HG03521 (cell line): ENCODE measurements at regions not wholly inside any gene's neighbourhood (a gene's known extent, or its start where the extent isn't known, plus 50 kb on each side); places are given as distances from the start of the nearest gene placed in this dataset.

Experiments used
- ATAC-seq: cut with Tn5 transposase; IDR thresholded peaks from one replicate; pipeline ENCODE4 v1.9.1; 2021; ENCODE audit warnings: mild to moderate bottlenecking, moderate library complexity; ENCODE audit not compliant: unreplicated experiment

DNA sequence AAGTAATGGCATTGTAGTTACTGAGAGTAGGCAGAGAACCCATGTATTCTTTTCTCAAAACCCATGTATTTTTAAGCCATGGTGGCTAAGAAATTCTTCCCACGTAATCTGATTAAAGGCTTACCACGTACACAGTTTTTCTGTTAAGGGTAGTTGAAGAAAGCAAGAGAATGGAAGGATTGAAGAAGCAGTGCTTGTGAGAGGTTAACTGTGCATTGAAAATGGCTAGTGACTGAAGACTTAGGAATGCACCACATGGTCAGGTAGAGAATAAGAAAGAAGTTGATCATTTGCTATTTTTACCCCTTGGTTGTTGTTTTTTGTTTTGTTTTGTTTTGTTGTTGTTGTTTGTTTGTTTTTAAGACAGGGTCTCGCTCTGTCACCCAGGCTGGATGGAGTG lies 178.9 kb upstream of the SNX7 start:
- ATAC-seq = no peak

DNA sequence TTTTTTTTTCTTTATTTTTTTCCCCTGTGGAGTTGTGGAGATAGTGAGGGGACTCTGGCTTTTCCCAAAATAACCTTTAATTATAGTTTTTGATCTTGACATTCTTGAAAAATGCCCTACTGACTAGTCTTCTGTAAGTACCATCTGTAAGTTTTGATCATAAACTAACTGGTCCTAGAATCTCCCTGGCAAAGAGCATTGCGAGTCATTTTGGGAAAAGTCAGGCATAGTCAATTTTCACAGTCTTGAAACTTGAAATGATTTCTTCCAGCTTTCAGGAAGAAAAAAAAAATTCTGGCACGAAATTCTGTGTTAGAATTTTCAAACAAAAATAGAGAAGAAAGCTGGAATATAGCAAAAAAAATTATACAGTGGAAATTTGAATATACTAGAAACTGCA lies 181.2 kb upstream of the SNX7 start:
- no peak for ATAC-seq

- ATAC-seq = no peak
Observed at GRCh38 chr1:98478121-98478520, 183.4 kb upstream of the SNX7 start.

GRCh38 chr1:98472878-98473277 lies 188.6 kb upstream of the SNX7 start:
- ATAC-seq = no peak

DNA sequence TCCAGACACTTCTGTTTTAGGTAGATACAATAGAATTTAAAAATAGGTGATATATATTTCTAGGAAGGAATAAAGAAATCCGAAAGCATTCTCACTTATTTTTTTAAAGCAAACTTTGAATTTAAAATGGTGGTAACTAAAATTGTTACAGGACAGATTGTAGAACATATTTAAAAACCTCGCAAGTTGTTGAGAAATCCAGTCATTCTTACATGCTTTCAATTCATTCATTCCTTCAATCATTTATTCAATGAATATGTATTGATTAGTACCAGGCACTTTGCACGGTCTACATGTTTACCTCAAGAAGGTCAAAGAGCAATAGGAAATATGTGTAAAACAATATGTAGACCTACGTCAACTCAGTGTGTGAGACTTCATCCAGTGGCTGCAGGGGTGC lies 189.9 kb upstream of the SNX7 start:
- ATAC-seq = no peak

- no peak for ATAC-seq
Observed at GRCh38 chr1:98468111-98468717, 193.3 kb upstream of the SNX7 start.

DNA sequence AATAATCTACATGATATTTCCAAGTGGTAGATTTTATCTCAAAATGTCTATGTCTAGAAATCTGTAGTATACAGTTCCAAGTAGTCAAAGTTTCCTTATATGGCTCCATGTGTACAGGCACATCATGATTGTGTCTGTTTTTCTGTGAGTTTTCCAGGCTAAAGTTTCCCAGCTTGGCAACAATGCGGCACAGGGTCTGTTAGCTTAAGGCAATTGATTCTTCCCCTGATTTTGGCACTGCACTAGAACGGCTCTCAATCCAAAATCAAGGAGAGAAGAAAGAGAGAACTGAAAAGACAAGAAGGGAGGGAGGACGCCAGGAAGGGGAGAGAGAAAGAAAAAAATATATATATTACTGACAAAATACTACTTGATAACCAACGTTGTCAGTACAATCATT lies 193.9 kb upstream of the SNX7 start:
- ATAC-seq = no peak

GRCh38 chr1:98467122-98467521 lies 194.4 kb upstream of the SNX7 start:
- no peak for ATAC-seq

GRCh38 chr1:98461873-98462385 lies 199.6 kb upstream of the SNX7 start:
- no peak for ATAC-seq

DNA sequence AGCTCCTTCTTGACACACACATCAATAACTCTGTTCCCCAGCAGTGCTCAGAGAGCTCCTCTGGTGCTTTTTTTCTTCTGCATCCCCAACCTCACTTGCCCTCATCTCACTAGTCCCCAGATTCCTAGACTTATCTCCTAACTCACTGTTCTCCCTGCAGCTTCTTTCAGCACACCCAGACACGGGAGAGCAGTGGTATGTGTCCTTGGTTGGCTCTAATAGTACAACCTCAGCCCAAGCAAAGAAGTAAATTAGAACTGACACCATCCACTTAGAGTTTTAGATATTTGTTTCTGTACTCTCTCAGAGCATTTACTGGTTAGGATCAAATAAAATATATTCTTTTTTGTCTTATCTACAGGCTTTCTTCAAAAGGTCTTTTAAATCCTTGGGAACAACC lies 201.4 kb upstream of the SNX7 start:
- ATAC-seq = no peak

DNA sequence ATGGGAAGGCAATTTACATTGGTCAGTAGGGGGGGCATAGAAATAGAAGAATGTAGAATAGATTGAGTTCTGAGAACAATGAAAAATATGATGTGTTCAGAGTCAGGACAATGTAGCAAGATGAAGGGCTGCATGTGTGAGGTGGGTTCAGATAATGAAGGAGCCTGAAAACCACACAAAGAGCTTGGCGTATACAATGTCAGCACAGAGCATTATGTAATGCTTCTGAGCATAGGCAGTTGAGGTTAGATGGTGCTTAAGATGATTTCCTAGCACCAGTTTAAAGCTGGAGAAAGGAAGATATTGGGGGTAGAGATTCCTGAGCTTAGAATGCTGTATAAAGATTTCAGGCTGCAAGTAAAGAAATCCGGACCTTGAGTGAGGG lies 202.0 kb upstream of the SNX7 start:
- no peak for ATAC-seq

GRCh38 chr1:98458511-98459485 lies 202.7 kb upstream of the SNX7 start:
- ATAC-seq = no peak

DNA sequence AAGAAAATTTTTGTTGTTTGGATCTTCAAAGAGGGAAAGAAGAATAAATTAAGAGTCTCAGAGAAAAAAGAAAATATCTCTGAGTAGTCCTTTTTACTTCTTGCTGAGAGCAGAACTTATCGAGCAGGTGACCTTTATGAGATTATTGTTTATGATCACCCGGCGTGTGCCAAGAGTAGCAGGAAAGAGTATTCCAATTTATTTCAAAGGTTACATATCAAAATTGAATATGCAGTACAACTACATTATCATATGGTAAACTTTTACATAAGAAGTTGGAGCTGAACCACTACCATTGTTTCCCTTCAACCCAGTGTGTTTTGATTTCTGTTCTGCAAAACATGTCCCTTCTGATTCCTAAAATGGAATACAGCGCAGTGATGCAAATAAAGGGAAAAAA lies 204.3 kb upstream of the SNX7 start:
- no peak for ATAC-seq

- ATAC-seq = no peak
Observed at GRCh38 chr1:98454666-98455065, 206.9 kb upstream of the SNX7 start.

DNA sequence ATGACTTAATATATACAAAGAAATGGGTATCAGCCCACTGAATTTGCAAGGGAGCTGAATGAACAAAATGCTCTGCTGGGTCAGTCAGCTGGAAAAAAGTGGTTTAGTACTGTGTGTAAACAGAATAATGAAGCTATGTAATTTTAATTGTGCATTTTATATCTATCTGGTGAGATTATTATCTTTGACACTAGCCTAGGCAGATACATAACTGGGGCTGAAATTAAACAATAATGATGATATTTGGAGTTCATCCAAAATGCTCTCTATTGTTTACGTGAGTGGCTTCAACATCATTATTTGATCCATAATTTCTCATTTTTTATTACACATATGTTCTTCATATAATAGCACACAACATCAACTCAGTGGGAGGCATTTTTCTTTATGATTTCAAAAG lies 208.5 kb upstream of the SNX7 start:
- ATAC-seq = no peak

DNA sequence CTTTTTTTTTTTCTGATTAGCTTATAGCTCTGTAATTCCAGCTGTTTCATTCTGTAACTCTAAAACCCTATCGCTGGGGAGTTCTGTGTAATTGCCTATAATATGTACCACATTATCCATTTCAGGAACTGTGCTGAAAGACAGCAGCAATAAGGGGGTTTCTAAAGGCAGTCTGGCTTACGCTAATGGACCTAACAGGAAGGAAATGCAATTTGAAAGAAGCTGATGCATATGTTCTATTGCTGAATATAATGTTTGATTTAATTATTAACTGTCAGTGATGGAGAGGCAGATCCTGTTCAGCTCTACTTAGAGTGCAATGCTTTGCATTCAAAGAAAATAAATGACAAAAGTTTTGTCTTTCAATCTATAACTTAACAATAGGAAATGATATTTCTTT lies 209.4 kb upstream of the SNX7 start:
- no peak for ATAC-seq

GRCh38 chr1:98441281-98441680 lies 220.2 kb upstream of the SNX7 start:
- no peak for ATAC-seq

DNA sequence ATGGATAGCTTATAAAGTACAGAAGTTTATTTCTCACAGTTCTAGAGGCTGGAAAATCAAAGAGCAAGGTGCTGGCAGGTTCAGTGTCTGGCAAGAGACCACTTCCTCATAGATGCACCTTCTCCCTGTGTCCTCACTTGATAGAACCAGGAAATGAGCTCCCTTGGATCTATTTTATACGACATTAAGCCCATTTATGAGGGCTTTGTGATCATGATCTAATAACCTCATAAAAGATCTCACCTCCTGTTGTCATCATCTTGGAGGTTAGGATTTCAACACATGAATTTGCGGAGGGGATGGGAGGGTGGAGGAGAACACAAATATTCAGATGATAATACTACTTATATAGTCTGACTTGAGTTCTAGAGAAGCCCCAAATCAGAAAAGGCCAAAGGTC lies 222.1 kb upstream of the SNX7 start:
- no peak for ATAC-seq

DNA sequence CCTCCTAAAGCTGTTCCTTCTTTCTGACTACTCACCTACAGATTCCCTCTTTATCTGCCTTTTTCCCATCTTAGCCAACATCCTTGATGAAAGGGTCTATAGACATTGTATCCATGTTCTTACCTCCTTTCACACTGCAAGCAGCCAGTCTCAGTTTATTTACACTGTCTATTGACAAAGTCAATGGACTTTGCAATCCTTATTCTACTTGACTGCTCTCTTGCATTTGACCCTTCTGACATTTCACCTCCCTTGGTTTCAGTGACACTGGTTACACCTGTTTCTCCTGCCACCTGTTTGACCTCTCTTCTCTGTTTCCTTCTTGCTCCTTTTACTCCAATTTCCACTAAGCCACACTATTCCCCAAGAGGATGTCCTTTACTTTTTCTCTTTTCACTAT lies 224.0 kb upstream of the SNX7 start:
- ATAC-seq = no peak

GRCh38 chr1:98437011-98437410 lies 224.5 kb upstream of the SNX7 start:
- ATAC-seq = no peak

- no peak for ATAC-seq
Observed at GRCh38 chr1:98429965-98430443, 231.5 kb upstream of the SNX7 start.

DNA sequence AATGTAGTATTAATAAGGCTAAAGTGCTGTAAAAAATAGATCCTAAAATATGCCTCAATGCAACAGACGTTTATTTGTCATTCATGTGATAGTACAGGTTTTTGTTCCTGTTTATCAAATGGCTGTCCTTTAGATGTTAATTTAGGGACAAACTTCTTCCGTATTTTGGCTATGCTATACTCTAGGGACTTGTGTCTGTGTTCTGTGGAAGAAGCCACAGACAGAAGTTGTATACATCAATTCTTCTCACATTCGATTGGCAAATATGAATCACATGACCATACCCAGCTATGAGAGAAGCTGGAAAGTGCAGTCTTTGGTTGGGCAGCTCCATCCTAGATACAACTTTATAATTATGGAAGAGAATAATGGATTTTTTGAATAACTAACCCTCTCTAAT lies 232.7 kb upstream of the SNX7 start:
- no peak for ATAC-seq
